ENCODE measurements at regions not wholly inside any gene's neighbourhood (a gene's known extent, or its start where the extent isn't known, plus 50 kb on each side); places are given as distances from the start of the nearest gene placed in this dataset.
"Not testable (repeated sequence)": the region's sequence is repeated elsewhere in the genome, so short reads cannot be mapped to it uniquely, and the experiment has no call there.

GRCh38 chr2:117555965-117556364 lies 258.5 kb upstream of the DDX18 start:
- no peak for DNase-seq

- DNase-seq: no peak
Measured at GRCh38 chr2:117557626-117558025, 256.9 kb upstream of the DDX18 start.

DNA sequence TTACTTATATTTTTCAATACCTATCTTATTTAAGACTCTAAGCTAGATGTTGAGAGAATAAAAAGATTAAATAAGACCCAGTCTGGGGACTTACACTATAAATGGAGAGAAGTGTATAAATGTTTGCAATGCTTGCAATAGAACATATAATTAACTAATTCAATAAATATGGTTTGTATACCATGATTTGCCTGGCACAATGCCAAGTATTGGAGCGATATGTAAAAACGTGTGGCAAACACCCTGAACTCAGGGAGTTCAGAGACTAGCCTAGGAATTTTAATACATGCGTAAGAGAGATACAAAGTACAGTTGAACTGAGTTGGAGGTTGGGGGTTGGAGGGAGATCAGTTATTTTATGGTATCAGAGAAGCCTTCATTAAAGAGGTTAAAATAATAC lies 251.8 kb upstream of the DDX18 start:
- no peak for DNase-seq

- DNase-seq: no peak
Measured at GRCh38 chr2:117571590-117572349, 242.7 kb upstream of the DDX18 start.

GRCh38 chr2:117587310-117587709 lies 227.2 kb upstream of the DDX18 start:
- DNase-seq: no peak

GRCh38 chr2:117603060-117603459 lies 211.4 kb upstream of the DDX18 start:
- DNase-seq: no peak

DNA sequence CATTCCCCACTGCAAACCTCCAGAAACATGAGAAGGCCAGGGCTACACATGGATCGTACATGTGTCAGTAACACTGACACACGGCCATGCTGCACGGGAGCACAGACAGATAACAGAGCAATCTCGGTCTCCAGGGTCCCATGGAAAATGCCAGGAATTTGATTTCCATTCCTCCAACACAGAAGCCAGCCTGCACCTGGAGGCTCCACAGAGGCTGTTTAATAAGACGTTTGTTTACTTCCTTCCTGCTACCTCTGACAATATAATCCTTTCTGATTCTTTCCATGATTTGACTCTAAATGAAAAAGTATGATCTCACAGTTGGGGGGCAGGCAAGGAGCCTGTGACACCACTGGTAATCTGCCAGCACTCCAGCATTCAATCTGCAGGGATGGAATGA lies 210.9 kb upstream of the DDX18 start:
- DNase-seq: no peak

DNA sequence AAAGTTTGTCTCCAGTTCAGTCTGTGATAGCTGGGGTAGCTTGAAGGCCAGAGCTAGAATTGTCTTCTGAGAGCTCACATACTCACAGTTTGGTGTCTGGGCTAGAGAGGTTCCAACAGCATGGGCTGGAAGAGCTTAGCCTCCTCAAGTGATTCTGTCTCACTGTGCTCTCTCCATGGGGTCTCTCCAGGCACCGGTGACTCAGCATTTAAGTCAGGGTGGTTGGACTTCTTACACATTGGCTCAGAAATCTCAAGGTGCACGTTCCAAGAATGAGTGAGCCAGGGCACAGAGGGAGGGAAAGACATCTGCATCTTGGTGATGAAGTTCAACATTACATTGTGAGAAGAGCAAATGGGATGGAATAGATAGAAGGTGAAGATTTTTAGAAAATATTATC lies 207.3 kb upstream of the DDX18 start:
- DNase-seq: no peak

GRCh38 chr2:117613101-117613500 lies 201.4 kb upstream of the DDX18 start:
- no peak for DNase-seq

DNA sequence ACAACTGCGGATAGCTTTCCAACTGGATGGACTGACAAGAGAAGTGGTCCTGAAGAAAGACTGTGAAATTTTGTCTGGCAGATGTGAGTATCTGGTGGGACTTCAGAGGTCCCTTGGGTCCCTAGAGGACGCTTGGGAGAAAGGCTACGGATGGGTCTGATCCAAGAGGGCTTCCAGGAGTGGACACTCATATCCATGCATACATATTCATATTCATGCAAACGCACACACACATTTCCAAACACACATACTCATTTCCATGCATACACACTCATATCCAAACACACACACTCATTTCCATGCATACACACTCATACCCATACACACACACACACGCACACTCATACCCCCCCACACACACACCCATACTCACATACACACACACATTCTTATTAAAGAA lies 200.2 kb upstream of the DDX18 start:
- DNase-seq: no peak

GRCh38 chr2:117614823-117615534 lies 199.5 kb upstream of the DDX18 start:
- DNase-seq: no peak

DNA sequence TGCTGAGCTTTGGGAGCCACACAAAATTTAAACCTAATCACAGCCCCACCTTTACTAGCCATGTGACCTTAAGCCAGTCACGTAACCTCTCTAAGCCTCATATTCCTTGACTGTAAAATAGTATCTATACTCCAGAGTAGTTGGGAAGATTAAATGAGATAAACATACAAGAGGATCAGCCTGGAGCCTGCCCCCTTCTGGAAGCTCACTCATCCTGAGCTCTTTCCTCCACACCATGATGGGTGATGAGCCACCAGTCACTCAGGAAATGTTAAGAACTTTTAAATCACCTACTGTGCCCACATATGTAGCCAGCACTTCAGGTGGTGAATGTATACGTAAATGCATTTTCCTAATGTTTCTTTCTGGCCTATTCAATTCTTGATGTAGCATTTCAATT lies 195.9 kb upstream of the DDX18 start:
- DNase-seq: no peak

GRCh38 chr2:117621326-117621725 lies 193.2 kb upstream of the DDX18 start:
- no peak for DNase-seq

DNA sequence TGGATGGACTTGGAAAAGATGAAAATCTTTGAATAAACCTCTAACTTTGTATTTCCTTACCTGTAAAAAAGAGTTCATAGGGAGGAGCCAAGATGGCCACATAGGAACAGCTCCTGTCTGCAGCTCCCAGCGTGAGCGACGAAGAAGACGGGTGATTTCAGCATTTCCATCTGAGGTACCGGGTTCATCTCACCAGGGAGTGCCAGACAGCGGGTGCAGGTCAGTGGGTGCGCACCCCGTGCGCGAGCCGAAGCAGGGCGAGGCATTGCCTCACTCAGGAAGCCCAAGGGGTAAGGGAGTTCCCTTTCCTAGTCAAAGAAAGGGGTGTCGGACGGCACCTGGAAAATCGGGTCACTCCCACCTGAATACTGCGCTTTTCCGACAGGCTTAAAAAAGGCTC lies 191.3 kb upstream of the DDX18 start:
- DNase-seq: not testable (repeated sequence)

DNA sequence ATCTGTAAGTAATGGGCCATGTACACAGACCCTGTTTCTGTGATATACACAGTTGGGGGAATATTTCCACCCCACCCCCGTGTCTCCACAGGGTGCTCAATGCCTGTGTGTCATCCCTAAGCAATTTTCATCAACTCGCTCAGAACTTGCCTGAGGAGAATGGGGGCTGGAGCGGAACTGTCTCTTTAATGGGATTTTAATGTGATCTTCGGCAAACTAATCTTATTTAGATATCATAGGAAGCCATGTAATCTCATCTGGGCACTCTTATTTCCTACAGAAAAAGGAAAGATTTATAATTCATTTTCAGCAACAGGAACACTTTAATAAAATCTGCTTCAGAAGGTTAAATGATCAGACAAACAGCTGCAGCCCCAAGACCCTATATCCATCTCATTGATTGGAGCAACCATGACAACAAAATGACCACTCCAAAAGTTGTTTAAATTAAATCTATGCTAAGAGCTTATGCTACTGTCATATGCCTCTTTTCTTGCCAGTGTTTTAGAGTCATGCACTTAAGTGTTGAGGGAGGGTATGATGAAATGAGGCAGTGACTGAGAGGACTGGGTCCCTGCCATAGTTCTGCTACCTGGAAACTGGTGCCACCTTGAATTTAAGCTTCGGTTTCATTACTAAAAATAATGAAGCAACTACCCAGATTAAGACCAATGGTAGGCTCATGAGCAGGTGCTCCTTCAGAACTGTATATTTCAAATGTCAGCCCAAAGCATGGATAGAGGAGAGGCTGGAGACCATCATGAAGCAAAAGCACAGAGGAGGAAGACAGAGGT lies 183.1 kb upstream of the DDX18 start:
- no peak for DNase-seq

GRCh38 chr2:117635481-117635880 lies 179.0 kb upstream of the DDX18 start:
- DNase-seq: no peak

DNA sequence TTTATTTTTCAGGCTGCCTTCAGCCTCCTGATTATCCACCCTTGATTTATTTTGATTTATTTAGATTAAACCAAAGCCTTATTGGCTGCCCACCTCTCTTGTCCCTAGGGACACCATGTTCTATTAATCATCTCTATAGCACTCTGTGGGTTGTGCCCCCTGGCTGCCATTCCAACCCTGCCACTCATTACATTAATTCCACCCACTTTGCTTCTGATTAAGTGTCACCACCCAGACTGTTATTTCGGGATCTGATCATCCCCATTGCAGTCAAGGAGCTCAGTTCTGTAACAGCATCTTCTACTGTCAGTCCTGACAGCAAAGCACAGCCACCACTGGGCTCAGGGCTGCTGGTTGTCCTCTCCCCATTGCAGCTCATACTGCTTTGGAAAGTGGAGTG lies 175.1 kb upstream of the DDX18 start:
- DNase-seq: no peak

DNA sequence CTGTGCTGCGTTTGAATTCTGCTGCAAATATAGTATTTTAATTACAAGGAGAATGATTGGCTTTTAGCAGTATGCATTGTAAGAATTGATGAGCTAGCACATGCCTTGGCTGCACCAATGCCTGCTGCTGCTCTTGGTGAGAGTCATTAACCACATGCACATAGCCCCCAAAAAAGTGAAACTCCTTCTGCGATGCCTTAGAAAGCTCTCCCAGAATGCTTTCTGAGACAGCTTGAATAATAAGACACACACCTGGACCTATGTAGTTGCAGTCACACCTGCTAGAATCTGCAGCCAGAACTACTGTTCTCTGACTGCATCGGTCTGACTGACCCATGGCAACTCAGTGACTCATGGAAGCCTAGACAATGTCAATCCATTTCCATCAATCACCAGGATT lies 170.1 kb upstream of the DDX18 start:
- DNase-seq: no peak

GRCh38 chr2:117645458-117645857 lies 169.0 kb upstream of the DDX18 start:
- no peak for DNase-seq

DNA sequence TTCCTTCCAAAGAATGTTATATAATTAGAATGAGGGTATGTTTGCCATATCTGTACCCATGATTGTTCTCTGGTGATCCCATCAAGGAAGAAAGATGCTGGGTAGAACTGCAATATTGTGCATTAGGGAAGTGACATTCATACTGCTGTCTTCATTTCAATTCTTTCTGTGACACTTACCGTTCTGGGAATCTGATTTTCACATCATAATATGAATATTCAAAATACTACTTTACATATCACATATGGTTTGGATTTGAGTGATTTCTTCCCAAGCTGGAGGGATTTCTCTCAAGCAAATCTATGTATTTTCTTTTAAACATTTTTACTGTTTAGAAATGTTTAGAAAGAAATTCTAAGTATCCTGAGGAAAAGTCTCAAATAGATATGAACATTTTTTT lies 168.4 kb upstream of the DDX18 start:
- no peak for DNase-seq

DNA sequence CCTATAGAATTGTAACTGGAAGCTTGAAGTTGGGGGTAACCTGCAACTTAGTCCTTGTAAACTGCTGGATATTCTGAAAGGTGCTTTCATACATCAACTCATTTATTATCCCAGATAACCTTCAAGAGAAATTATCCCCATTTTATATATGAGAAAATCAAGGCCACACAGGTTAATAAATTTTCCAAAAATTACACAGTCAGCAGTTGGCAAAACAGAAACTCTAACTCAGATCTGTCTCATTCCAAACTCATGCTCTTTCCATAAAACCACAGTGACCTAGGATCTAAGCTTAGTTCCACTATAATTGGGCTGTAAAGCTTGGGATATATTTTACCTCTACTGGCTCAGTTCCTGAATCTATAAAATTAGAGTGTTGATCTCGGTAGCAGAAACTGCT lies 167.6 kb upstream of the DDX18 start:
- DNase-seq: no peak

DNA sequence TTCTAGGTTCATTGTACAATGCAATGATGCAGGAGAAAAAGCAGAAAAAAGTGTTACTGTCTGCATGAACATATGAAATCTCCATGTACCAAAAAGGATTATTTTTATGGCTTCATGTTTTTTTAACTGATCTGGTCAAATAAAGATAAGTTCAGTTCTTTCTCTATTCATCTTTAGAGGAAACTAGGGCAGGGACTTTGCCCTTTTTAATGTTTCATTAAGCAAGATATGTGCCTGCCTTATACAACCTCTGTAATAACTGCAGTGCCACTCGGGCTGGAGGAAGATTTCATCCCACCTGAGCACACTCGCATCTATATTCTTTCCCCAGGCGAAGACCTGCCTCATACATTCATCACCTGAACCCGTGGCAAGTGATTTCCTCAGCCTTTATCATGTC lies 157.9 kb upstream of the DDX18 start:
- no peak for DNase-seq

DNA sequence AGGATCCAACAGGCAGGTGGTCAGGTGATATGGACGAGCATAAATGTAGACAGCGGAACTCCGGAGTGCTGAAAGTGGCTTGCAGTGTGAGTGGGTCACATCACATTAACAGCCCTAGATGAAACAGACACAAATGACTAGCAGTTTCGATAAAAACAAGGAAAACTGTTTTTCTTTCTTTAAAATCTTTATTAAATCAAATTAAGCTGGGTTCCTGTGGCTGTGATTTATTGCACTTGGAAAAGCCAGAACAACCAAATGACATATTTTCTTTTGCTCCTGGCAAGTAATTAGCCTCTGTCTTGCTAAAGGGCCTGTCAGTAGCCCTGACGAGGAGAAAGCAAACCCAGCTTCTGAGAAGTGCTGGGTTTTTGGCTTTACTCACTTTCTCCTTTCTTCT lies 152.9 kb upstream of the DDX18 start:
- DNase-seq: no peak

DNA sequence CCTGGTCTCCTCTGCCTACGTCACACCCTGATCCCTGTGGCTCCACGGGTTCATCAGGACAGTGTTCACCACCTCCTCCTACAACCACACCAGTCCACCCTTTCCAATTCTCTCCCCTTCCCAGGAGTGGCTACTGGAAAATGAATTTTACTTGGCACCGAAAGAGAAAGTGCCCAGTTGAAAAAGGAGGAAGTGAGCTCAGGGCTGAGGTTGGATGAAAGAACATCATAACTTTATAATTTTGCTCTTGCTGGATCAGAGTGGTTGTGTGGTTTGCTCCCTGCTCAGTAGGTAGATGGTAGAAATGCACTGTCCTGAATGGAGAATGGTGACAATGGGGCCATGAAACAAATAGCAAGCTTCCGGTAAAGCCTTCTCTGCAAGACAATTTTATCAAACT lies 140.3 kb upstream of the DDX18 start:
- no peak for DNase-seq

Data from Kasumi-1 (cell line).